ENCODE measurements at regions not wholly inside any gene's neighbourhood (a gene's known extent, or its start where the extent isn't known, plus 50 kb on each side); places are given as distances from the start of the nearest gene placed in this dataset.

GRCh38 chr18:70429847-70430500, 141.1 kb downstream of the SOCS6 start:
- TF ChIP-seq POLR2A (IDR thresholded peaks at IDR 0.05; ENCODE audit: low read depth, low read length) (no peak), POLR2AphosphoS5 (IDR thresholded peaks at IDR 0.05; ENCODE audit: low read depth, low read length) (no peak)

Data from GM12891 (cell line).